Transverse colon (tissue), 4 donors: ENCODE measurements at regions not wholly inside any gene's neighbourhood (a gene's known extent, or its start where the extent isn't known, plus 50 kb on each side); places are given as distances from the start of the nearest gene placed in this dataset.

ENCODE experiments used
- DNase-seq: peaks from one replicate; pipeline ENCODE4 v3.0.0-alpha.2; 2019
- H3K27ac ChIP-seq, 4 donors: fragments of 200-600 bp; sonication (generic); 2 replicates each; pipeline ENCODE4 v1.5.1; 2016 to 2018; ENCODE audit warnings: inconsistent platforms in 4 of 4
- H3K27me3 ChIP-seq: fragments of 200-600 bp; sonication (generic); 2 replicates; pipeline ENCODE4 v1.5.1; 2017; ENCODE audit warnings: inconsistent platforms
- H3K36me3 ChIP-seq, 4 donors: fragments of 200-600 bp; sonication (generic); 2 replicates each; pipeline ENCODE4 v1.5.1; 2017 to 2019; ENCODE audit warnings: inconsistent platforms in 4 of 4
- H3K4me1 ChIP-seq, 4 donors: fragments of 200-600 bp; sonication (generic); 2 replicates each; pipeline ENCODE4 v1.5.1; 2017 to 2020; ENCODE audit warnings: inconsistent platforms in 4 of 4
- H3K4me3 ChIP-seq, 4 donors: fragments of 200-600 bp; sonication (generic); 1 replicate in 1 of 4; 2 replicates in 3 of 4; pipeline versions ENCODE4 v1.5.1 to v1.6.1; 2017 to 2019; ENCODE audit warnings: inconsistent platforms in 4 of 4
- H3K9me3 ChIP-seq, 2 donors: fragments of 200-600 bp; sonication (generic); 2 replicates each; pipeline ENCODE4 v1.5.1; 2017 to 2019; ENCODE audit warnings: inconsistent platforms in 2 of 2
- CTCF ChIP-seq, 5 experiments: fragments of 200-600 bp in 3 of 5; fragments of 450-650 bp in 2 of 5; sonication (generic) in 3 of 5; IDR thresholded peaks; 1 replicate in 2 of 5; 2 replicates in 3 of 5; pipeline ENCODE4 v1.5.1; 2016 to 2017; ENCODE audit warnings: antibody characterized with exemption in 5 of 5, inconsistent platforms in 3 of 5, mild to moderate bottlenecking in 2 of 5, moderate library complexity in 1 of 5
- EP300 ChIP-seq: sonication (generic); formaldehyde crosslinking; IDR thresholded peaks from one replicate; pipeline ENCODE4 v1.6.1; 2017; ENCODE audit warnings: antibody characterized with exemption, low read depth
- POLR2A ChIP-seq: fragments of 450-650 bp; IDR thresholded peaks from one replicate; pipeline ENCODE4 v1.6.1; 2016; ENCODE audit warnings: antibody characterized with exemption, mild to moderate bottlenecking, moderate library complexity
- POLR2AphosphoS5 ChIP-seq, 3 donors: sonication (generic); formaldehyde crosslinking; IDR thresholded peaks; one replicate each; pipeline ENCODE4 v1.6.1; 2016; ENCODE audit warnings: antibody characterized with exemption in 3 of 3
- WGBS, 2 donors: methylation state at CpG; one replicate each; pipeline ENCODE4 v1.1.5; 2018; ENCODE audit warnings: low coverage in 1 of 2; 5-methylcytosine and 5-hydroxymethylcytosine counted together
- in situ Hi-C, 4 donors: fragments of 200-750 bp; cut with MboI; loops; one replicate each; pipeline versions ENCODE4 v1.15.0 to v1.15.1; 2017; ENCODE audit warnings: low sequenced_read_pairs in 3 of 4, low pct_ligation_motif_present in 1 of 4, low pct_unique_long_range_greater_than_20kb in 1 of 4
- intact Hi-C: fragments of 100-400 bp; cut with DNase I; formaldehyde crosslinking; loops from one replicate; pipeline ENCODE4 v1.15.1; 2023; ENCODE audit warnings: low total_unique reads

GRCh38 chr9:28053096-28053777, 480.0 kb upstream of the C9orf72 start:
- H3K4me3 ChIP-seq, result no peak overlapping the region
- intact Hi-C loops, result no loop called here
- no peak overlapping the region for H3K27ac ChIP-seq
- no peaks in the 10 kb centered on the region for H3K4me1 ChIP-seq
- H3K36me3 ChIP-seq, result no peaks in the 10 kb centered on the region
- in situ Hi-C loops, result loop anchor here in 1 of 4 donors (25.0 kb wide), 1 partner anchor 316 kb away; no protein-coding TSS in a partner anchor
- no peaks in the 10 kb centered on the region for H3K9me3 ChIP-seq
- TF ChIP-seq CTCF (IDR thresholded peaks at IDR 0.05) (no peak), POLR2A (no peak), EP300 (no peak), POLR2AphosphoS5 (IDR thresholded peaks at IDR 0.05) (no peak)
- no peaks in the 10 kb centered on the region for H3K27me3 ChIP-seq
- DNase-seq, result no peak
- 46 to 52% methylated on average over 6 to 7 of the region's 7 CpGs for WGBS, 2 donors

- H3K9me3 ChIP-seq, result no peaks in the 10 kb centered on the region
- WGBS, 2 donors, result 80 to 81% methylated on average over 8 to 10 of the region's 10 CpGs
- no peaks in the 10 kb centered on the region for H3K4me1 ChIP-seq
- no peak overlapping the region for H3K27ac ChIP-seq
- no peaks in the 10 kb centered on the region for H3K36me3 ChIP-seq
- in situ Hi-C loops (loop anchor here in 1 of 4 donors (25.0 kb wide), 1 partner anchor 319 kb away; no protein-coding TSS in a partner anchor), intact Hi-C loops (no loop called here)
- no peaks in the 10 kb centered on the region for H3K27me3 ChIP-seq
- TF ChIP-seq POLR2A, result no peak
- no peak for TF ChIP-seq EP300
- no peak for TF ChIP-seq CTCF (IDR thresholded peaks at IDR 0.05)
- no peak for TF ChIP-seq POLR2AphosphoS5 (IDR thresholded peaks at IDR 0.05)
- no peak overlapping the region for H3K4me3 ChIP-seq
- no peak for DNase-seq
Observed at GRCh38 chr9:28056006-28056405, 482.7 kb upstream of the C9orf72 start.

GRCh38 chr9:28056466-28056865, 483.2 kb upstream of the C9orf72 start:
- Histone ChIP-seq H3K4me3 (no peak overlapping the region), H3K27me3 (no peaks in the 10 kb centered on the region), H3K4me1 (no peaks in the 10 kb centered on the region), H3K9me3 (no peaks in the 10 kb centered on the region), H3K27ac (no peak overlapping the region), H3K36me3 (no peaks in the 10 kb centered on the region)
- intact Hi-C loops (no loop called here), in situ Hi-C loops (loop anchor here in 1 of 4 donors (25.0 kb wide), 1 partner anchor 319 kb away; no protein-coding TSS in a partner anchor)
- DNase-seq, result no peak
- TF ChIP-seq POLR2AphosphoS5 (IDR thresholded peaks at IDR 0.05), result no peak
- TF ChIP-seq EP300, result no peak
- no peak for TF ChIP-seq POLR2A
- no peak for TF ChIP-seq CTCF (IDR thresholded peaks at IDR 0.05)
- WGBS, 2 donors, result 83 to 97% methylated on average over 1 of the region's 1 CpG

- DNase-seq, result no peak
- no peaks in the 10 kb centered on the region for H3K4me1 ChIP-seq
- TF ChIP-seq POLR2A, result no peak
- TF ChIP-seq CTCF (IDR thresholded peaks at IDR 0.05), result no peak
- TF ChIP-seq EP300, result no peak
- no peak for TF ChIP-seq POLR2AphosphoS5 (IDR thresholded peaks at IDR 0.05)
- H3K27me3 ChIP-seq, result no peaks in the 10 kb centered on the region
- intact Hi-C loops (no loop called here), in situ Hi-C loops (loop anchor here in 1 of 4 donors (25.0 kb wide), 1 partner anchor 322 kb away; no protein-coding TSS in a partner anchor)
- no peaks in the 10 kb centered on the region for H3K36me3 ChIP-seq
- H3K4me3 ChIP-seq, result no peak overlapping the region
- no peaks in the 10 kb centered on the region for H3K9me3 ChIP-seq
- 86 to 89% methylated on average over 8 of the region's 8 CpGs for WGBS, 2 donors
- no peak overlapping the region for H3K27ac ChIP-seq
Observed at GRCh38 chr9:28059192-28059591, 485.9 kb upstream of the C9orf72 start.
